ENCODE measurements at regions not wholly inside any gene's neighbourhood (a gene's known extent, or its start where the extent isn't known, plus 50 kb on each side); places are given as distances from the start of the nearest gene placed in this dataset.
"Not testable (repeated sequence)": the region's sequence is repeated elsewhere in the genome, so short reads cannot be mapped to it uniquely, and the experiment has no call there.

DNA sequence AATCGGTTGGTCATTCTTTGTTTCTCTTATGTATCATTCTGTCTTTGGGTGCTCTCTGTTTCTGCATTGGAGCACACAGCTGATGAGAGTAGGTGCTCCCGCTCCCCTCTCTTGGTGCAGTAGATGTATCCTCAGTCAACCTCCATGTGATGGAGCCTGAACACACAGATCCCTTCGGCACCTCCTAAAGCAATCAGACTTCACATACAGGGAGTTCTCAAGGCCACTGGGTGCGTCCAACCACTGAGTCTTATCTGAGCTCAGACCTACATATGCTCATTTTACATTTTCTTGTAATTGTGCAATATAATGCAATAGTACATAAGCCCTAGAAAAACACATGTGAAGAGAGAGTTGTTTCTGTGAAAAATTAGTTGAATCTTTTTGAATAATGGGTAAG is 198.1 kb upstream of the ATP10A start:
- no peaks in the 10 kb centered on the region for H3K9me3 ChIP-seq
- intact Hi-C loops (cut with DNase I; ENCODE audit: low total_unique reads), result loop anchor here (10.0 kb wide), 1 partner anchor 54 kb away; no protein-coding TSS in a partner anchor
- TF ChIP-seq, protein P1, sequence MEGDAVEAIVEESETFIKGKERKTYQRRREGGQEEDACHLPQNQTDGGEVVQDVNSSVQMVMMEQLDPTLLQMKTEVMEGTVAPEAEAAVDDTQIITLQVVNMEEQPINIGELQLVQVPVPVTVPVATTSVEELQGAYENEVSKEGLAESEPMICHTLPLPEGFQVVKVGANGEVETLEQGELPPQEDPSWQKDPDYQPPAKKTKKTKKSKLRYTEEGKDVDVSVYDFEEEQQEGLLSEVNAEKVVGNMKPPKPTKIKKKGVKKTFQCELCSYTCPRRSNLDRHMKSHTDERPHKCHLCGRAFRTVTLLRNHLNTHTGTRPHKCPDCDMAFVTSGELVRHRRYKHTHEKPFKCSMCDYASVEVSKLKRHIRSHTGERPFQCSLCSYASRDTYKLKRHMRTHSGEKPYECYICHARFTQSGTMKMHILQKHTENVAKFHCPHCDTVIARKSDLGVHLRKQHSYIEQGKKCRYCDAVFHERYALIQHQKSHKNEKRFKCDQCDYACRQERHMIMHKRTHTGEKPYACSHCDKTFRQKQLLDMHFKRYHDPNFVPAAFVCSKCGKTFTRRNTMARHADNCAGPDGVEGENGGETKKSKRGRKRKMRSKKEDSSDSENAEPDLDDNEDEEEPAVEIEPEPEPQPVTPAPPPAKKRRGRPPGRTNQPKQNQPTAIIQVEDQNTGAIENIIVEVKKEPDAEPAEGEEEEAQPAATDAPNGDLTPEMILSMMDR (IDR thresholded peaks at IDR 0.05), result no peak
- no peak overlapping the region for H3K27ac ChIP-seq
- H3K4me1 ChIP-seq, result no peaks in the 10 kb centered on the region
- no peak overlapping the region for H3K4me3 ChIP-seq
- no peaks in the 10 kb centered on the region for H3K36me3 ChIP-seq
- no peaks in the 10 kb centered on the region for H3K27me3 ChIP-seq
- DNase-seq, result no peak

GRCh38 chr15:26056766-26057165 is 193.6 kb upstream of the ATP10A start:
- H3K9me3 ChIP-seq; H3K4me3 ChIP-seq; H3K36me3 ChIP-seq; intact Hi-C loops (cut with DNase I; ENCODE audit: low total_unique reads); H3K27ac ChIP-seq; H3K27me3 ChIP-seq; DNase-seq; H3K4me1 ChIP-seq: not testable (repeated sequence)

DNA sequence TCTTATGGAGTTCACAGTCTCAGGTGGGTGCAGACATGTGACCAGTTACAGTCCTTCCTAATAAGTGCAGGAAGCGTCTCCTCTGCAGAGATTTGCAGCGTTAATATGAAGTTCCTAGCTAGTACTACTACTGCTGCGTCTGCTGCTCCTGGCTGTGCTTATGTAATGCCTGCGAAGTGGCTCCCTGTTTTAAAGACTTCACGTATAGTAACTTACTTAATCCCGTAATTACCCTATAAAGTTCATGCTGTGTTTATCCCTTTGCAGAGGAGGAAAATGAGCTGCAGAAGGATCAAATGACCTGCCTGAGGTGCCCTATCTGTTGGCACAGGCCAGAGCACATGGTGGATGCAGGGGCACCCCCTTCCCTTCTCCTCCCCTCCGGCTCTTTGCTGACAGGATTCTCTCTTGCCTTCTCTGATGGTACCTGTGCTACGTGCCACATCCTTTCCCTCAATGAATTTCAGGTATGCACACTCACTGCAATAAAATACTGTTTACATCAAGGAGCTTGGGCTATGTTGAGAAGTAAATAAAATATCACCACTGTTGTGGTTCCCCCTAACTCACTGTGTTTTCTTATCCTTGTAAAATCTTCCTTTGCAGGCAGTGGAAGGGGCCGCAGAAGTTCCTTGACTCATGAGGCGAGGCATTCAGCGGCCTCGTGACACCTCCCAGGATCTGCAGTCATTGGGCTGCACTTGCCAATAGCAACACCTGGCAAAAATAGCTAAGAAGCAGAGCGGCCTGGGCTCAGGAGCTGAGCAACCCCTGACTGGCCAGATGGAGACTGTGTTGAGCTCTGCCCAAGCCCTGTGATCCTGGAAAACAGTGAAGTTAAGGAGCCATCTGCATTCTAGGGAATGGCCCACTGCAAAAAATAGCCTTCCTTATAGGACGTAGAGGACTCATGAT is 188.9 kb upstream of the ATP10A start:
- TF ChIP-seq, protein P1 (IDR thresholded peaks at IDR 0.05), result no peak
- Histone ChIP-seq H3K4me3 (no peak overlapping the region), H3K9me3 (no peaks in the 10 kb centered on the region), H3K27ac (peak overlapping the region in 1 of 2 donors; percentile 32), H3K27me3 (no peaks in the 10 kb centered on the region), H3K4me1 (peaks cover 0 to 7% (median 0%) of the 10 kb centered on the region in 4 donors), H3K36me3 (no peaks in the 10 kb centered on the region)
- intact Hi-C loops (cut with DNase I; ENCODE audit: low total_unique reads), result no loop called here
- DNase-seq, result peak; percentile 63 to 70

GRCh38 chr15:26050984-26051383 is 187.9 kb upstream of the ATP10A start:
- Histone ChIP-seq H3K4me3 (no peak overlapping the region), H3K27ac (no peak overlapping the region), H3K27me3 (peaks cover 0 to 4% of the 10 kb centered on the region in 2 donors), H3K36me3 (no peaks in the 10 kb centered on the region), H3K4me1 (peaks cover 0 to 7% (median 0%) of the 10 kb centered on the region in 4 donors), H3K9me3 (no peaks in the 10 kb centered on the region)
- TF ChIP-seq, protein P1 (IDR thresholded peaks at IDR 0.05), result no peak
- intact Hi-C loops (cut with DNase I; ENCODE audit: low total_unique reads), result no loop called here
- no peak for DNase-seq

DNA sequence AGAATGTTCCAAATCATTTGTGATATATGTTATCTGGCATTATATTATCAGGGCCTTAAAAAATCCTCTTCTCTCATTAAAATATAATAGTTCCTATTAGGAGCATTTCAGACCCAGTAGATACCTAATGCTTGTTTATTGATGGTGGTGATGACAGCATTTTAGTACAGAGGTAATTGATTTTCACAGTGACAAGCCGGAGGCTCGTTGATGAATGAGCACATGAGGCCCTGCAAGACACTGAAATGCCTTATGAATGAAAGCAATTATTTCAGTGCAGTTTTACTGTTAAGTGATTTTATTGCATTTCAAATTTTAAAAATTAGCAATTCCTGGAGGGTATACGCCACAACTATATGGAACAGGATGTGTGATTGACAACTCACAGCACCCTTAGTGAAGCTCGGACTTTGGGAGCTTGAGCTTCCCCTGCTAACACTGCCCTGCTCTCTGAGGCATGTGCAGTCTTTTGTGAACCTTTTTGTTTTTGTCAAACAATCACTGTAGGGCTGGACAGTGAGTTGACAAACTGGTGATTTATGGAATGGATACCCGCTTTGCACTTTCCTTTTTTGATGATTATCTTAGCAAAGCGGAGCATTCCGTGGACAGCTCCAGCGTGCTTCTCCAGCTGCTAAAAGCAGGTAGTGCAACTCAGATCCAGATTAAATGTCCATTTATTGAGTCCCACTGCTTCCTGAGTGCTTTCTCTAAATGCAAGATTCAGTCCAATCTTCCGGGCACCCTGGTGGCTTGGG is 187.0 kb upstream of the ATP10A start:
- Histone ChIP-seq H3K36me3 (no peaks in the 10 kb centered on the region), H3K4me1 (peaks cover 0 to 7% (median 0%) of the 10 kb centered on the region in 4 donors), H3K27ac (no peak overlapping the region), H3K4me3 (no peak overlapping the region), H3K27me3 (peaks cover 0 to 4% of the 10 kb centered on the region in 2 donors), H3K9me3 (no peaks in the 10 kb centered on the region)
- TF ChIP-seq, protein P1 (IDR thresholded peaks at IDR 0.05), result no peak
- no peak for DNase-seq
- intact Hi-C loops (cut with DNase I; ENCODE audit: low total_unique reads), result no loop called here

DNA sequence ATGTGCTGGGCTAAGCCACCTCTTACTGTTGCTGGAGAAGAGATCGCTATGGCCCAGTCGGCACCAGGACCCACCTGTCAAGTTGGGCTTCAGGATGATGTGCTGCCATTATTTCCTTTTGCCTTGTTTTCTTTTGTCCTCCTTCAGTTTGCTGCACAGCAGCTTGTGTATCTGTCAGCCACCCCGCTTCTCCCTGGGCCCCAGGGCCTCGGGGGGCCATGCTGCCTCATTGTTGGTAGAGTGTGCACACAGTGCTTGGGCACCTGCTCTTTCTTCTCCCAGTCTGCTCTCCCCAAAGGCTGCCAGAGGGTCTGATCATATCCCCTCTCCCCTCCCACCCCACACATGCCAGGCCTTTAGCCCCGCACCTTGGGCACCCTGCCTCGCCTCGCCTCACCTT is 185.5 kb upstream of the ATP10A start:
- H3K4me3 ChIP-seq, result no peak overlapping the region
- TF ChIP-seq, protein P1 (IDR thresholded peaks at IDR 0.05), result no peak
- peaks cover 0 to 4% of the 10 kb centered on the region in 2 donors for H3K27me3 ChIP-seq
- peaks cover 0 to 7% (median 0%) of the 10 kb centered on the region in 4 donors for H3K4me1 ChIP-seq
- H3K9me3 ChIP-seq, result no peaks in the 10 kb centered on the region
- H3K36me3 ChIP-seq, result no peaks in the 10 kb centered on the region
- intact Hi-C loops (cut with DNase I; ENCODE audit: low total_unique reads), result no loop called here
- H3K27ac ChIP-seq, result no peak overlapping the region
- no peak for DNase-seq
